NT2/D1 (cell line): ENCODE measurements at regions not wholly inside any gene's neighbourhood (a gene's known extent, or its start where the extent isn't known, plus 50 kb on each side); places are given as distances from the start of the nearest gene placed in this dataset.

Experiments
- YY1 ChIP-seq: IDR thresholded peaks from 2 replicates; pipeline ENCODE4 v1.6.1; 2011; ENCODE audit not compliant: insufficient read length, insufficient read depth
- ZNF274 ChIP-seq: IDR thresholded peaks from 2 replicates; pipeline ENCODE4 v1.6.1; 2011; ENCODE audit warnings: mild to moderate bottlenecking, low read depth, low read length

DNA sequence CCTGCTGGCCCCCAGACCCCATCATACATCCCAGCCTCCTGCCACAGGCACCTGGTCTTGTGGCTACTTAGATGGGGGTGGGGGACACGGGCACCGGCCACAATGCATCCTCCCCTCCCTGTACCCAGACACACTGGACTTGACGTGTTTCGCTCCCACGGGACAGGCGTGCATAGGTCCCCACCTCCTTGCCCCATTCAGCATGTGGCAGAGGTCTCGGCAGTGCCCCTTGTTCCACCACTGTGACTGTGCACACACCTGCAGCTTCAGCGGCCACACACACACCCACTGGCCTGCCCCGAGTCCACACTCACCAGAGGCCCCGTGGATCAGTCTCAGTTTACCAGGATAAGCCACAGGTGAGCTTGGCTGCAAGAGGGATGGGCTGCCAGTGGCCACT lies 109.6 kb downstream of the ENGASE start:
- TF ChIP-seq YY1 = no peak
- TF ChIP-seq ZNF274 = no peak
